Upper lobe of left lung (tissue), 4 donors: ENCODE measurements at regions not wholly inside any gene's neighbourhood (a gene's known extent, or its start where the extent isn't known, plus 50 kb on each side); places are given as distances from the start of the nearest gene placed in this dataset.
"Not testable (repeated sequence)": the region's sequence is repeated elsewhere in the genome, so short reads cannot be mapped to it uniquely, and the experiment has no call there.

Experiments
- POLR2A ChIP-seq, 4 donors: fragments of 450-650 bp; IDR thresholded peaks; one replicate each; pipeline ENCODE4 v1.5.1; 2016 to 2017; ENCODE audit warnings: antibody characterized with exemption in 4 of 4, mild to moderate bottlenecking in 2 of 4
- POLR2AphosphoS5 ChIP-seq, 2 donors: sonication (generic); formaldehyde crosslinking; IDR thresholded peaks; one replicate each; pipeline ENCODE4 v1.5.1; 2017; ENCODE audit warnings: antibody characterized with exemption in 2 of 2
- TF ChIP-seq, protein P1 (sequence below), 6 experiments: fragments of 450-650 bp in 4 of 6; fragments of 200-600 bp in 2 of 6; sonication (generic) in 2 of 6; IDR thresholded peaks; one replicate each; pipeline ENCODE4 v1.5.1; 2016 to 2019; ENCODE audit warnings: antibody characterized with exemption in 6 of 6

DNA sequence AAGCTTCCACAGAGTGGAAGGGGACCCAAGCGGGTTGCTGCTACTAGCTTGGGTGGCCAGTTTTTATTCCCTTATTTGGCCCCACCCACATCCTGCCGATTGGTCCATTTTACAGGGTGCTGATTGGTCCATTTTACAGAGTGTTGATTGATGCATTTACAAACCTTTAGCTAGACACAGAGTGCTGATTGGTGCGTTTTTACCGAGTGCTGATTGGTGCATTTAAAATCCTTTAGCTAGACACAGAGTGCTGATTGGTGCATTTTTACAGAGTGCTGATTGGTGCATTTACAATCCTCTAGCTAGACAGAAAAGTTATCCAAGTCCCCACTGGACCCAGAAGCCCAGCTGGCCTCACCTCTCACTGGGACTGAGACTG is 187.0 kb upstream of the KCNMB2 start:
- TF ChIP-seq, protein P1, sequence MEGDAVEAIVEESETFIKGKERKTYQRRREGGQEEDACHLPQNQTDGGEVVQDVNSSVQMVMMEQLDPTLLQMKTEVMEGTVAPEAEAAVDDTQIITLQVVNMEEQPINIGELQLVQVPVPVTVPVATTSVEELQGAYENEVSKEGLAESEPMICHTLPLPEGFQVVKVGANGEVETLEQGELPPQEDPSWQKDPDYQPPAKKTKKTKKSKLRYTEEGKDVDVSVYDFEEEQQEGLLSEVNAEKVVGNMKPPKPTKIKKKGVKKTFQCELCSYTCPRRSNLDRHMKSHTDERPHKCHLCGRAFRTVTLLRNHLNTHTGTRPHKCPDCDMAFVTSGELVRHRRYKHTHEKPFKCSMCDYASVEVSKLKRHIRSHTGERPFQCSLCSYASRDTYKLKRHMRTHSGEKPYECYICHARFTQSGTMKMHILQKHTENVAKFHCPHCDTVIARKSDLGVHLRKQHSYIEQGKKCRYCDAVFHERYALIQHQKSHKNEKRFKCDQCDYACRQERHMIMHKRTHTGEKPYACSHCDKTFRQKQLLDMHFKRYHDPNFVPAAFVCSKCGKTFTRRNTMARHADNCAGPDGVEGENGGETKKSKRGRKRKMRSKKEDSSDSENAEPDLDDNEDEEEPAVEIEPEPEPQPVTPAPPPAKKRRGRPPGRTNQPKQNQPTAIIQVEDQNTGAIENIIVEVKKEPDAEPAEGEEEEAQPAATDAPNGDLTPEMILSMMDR (IDR thresholded peaks at IDR 0.05), result not testable (repeated sequence)
- not testable (repeated sequence) for TF ChIP-seq POLR2A, POLR2AphosphoS5 (IDR thresholded peaks at IDR 0.05)
